Ascending aorta (tissue), 2 donors: ENCODE measurements at regions not wholly inside any gene's neighbourhood (a gene's known extent, or its start where the extent isn't known, plus 50 kb on each side); places are given as distances from the start of the nearest gene placed in this dataset.

Experiments used
- DNase-seq, 2 donors: peaks; one replicate each; pipeline ENCODE4 v3.0.0-alpha.2; 2019; ENCODE audit warnings: low spot score in 2 of 2
- H3K27ac ChIP-seq, 2 donors: fragments of 200-600 bp; sonication (generic); one replicate each; pipeline ENCODE4 v1.5.1; 2016 to 2017; ENCODE audit warnings: mild to moderate bottlenecking in 1 of 2
- H3K27me3 ChIP-seq: fragments of 200-600 bp; sonication (generic); one replicate; pipeline ENCODE4 v1.5.1; 2017
- H3K36me3 ChIP-seq, 2 donors: fragments of 200-600 bp; sonication (generic); one replicate each; pipeline ENCODE4 v1.5.1; 2016
- H3K4me1 ChIP-seq, 2 donors: fragments of 200-600 bp; sonication (generic); one replicate each; pipeline ENCODE4 v1.5.1; 2016 to 2017; ENCODE audit warnings: mild to moderate bottlenecking in 1 of 2
- H3K4me3 ChIP-seq, 2 donors: fragments of 200-600 bp; sonication (generic); one replicate each; pipeline ENCODE4 v1.5.1; 2016 to 2017; ENCODE audit warnings: mild to moderate bottlenecking in 1 of 2
- H3K9me3 ChIP-seq, 2 donors: fragments of 200-600 bp; sonication (generic); one replicate each; pipeline ENCODE4 v1.5.1; 2016
- CTCF ChIP-seq, 3 experiments: fragments of 200-600 bp in 2 of 3; fragments of 450-650 bp in 1 of 3; sonication (generic) in 2 of 3; IDR thresholded peaks; one replicate each; pipeline ENCODE4 v1.5.1; 2016 to 2019; ENCODE audit warnings: antibody characterized with exemption in 3 of 3, mild to moderate bottlenecking in 1 of 3, moderate library complexity in 1 of 3
- intact Hi-C: fragments of 100-400 bp; cut with DNase I; formaldehyde crosslinking; loops from one replicate; pipeline ENCODE4 v1.15.1; 2023

GRCh38 chr2:185132501-185133041, 534.2 kb downstream of the ZNF804A start:
- H3K4me1 ChIP-seq, result no peaks in the 10 kb centered on the region
- no peaks in the 10 kb centered on the region for H3K36me3 ChIP-seq
- H3K27me3 ChIP-seq, result no peaks in the 10 kb centered on the region
- no peak for DNase-seq
- no peak for TF ChIP-seq CTCF (IDR thresholded peaks at IDR 0.05)
- H3K4me3 ChIP-seq, result no peak overlapping the region
- H3K27ac ChIP-seq, result no peak overlapping the region
- intact Hi-C loops, result no loop called here
- no peaks in the 10 kb centered on the region for H3K9me3 ChIP-seq

GRCh38 chr2:185137700-185138099, 539.4 kb downstream of the ZNF804A start:
- Histone ChIP-seq H3K27ac (no peak overlapping the region), H3K4me1 (no peaks in the 10 kb centered on the region), H3K4me3 (no peak overlapping the region), H3K9me3 (no peaks in the 10 kb centered on the region), H3K27me3 (no peaks in the 10 kb centered on the region), H3K36me3 (no peaks in the 10 kb centered on the region)
- DNase-seq, result no peak
- intact Hi-C loops, result no loop called here
- TF ChIP-seq CTCF (IDR thresholded peaks at IDR 0.05), result no peak

DNA sequence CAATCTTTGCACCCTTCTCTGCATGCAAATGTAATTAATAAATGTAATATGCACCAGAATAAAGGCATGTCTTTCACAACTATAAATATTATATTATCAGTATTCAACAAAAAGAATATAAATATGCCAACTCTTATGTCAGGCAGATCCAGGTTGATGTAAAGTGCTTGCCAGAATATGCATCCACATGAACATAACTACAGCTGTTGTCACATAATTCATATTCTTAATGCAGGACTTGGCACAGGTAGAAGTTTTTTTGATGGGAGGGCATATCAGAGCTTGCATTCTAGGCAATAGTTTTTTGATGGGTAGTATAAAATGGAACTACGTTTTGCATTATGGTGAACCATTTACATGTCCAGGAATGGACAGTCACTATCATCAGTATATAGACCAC, 544.3 kb downstream of the ZNF804A start:
- Histone ChIP-seq H3K4me3 (no peak overlapping the region), H3K27ac (no peak overlapping the region), H3K9me3 (no peaks in the 10 kb centered on the region), H3K4me1 (no peaks in the 10 kb centered on the region), H3K36me3 (no peaks in the 10 kb centered on the region), H3K27me3 (no peaks in the 10 kb centered on the region)
- intact Hi-C loops, result no loop called here
- TF ChIP-seq CTCF (IDR thresholded peaks at IDR 0.05), result no peak
- no peak for DNase-seq

- Histone ChIP-seq H3K27me3 (no peaks in the 10 kb centered on the region), H3K36me3 (no peaks in the 10 kb centered on the region), H3K4me3 (no peak overlapping the region), H3K27ac (no peak overlapping the region), H3K4me1 (no peaks in the 10 kb centered on the region), H3K9me3 (no peaks in the 10 kb centered on the region)
- DNase-seq, result no peak
- TF ChIP-seq CTCF (IDR thresholded peaks at IDR 0.05), result no peak
- intact Hi-C loops, result no loop called here
These were observed 546.0 kb downstream of the ZNF804A start for GRCh38 chr2:185144159-185144919.

GRCh38 chr2:185145316-185146121, 547.2 kb downstream of the ZNF804A start:
- Histone ChIP-seq H3K27ac (no peak overlapping the region), H3K27me3 (no peaks in the 10 kb centered on the region), H3K4me1 (no peaks in the 10 kb centered on the region), H3K36me3 (no peaks in the 10 kb centered on the region), H3K4me3 (no peak overlapping the region), H3K9me3 (no peaks in the 10 kb centered on the region)
- intact Hi-C loops, result no loop called here
- DNase-seq, result no peak
- no peak for TF ChIP-seq CTCF (IDR thresholded peaks at IDR 0.05)
